PC-3 (cell line): ENCODE measurements at regions not wholly inside any gene's neighbourhood (a gene's known extent, or its start where the extent isn't known, plus 50 kb on each side); places are given as distances from the start of the nearest gene placed in this dataset.

Experiments used
- ATAC-seq: fragments of 200-7000 bp; cut with Tn5 transposase; 2 replicates; pipeline ENCODE4 v1.9.1; 2020; ENCODE audit warnings: mild to moderate bottlenecking, moderate library complexity
- BruUV-seq: library from RNA; stranded (reverse); fragments of 400-500 nt; replicated peaks from 2 replicates; lab custom pipeline; 2021; lab: Mats Ljungman, UMichigan
- CTCF ChIA-PET: fragments of 300-600 bp; sonication (Branson Sonifier 250); formaldehyde crosslinking; loops from one replicate; lab custom pipeline; 2022; ENCODE audit warnings: antibody characterized with exemption; lab: Charles Lee
- POLR2A ChIA-PET: fragments of 300-600 bp; sonication (Branson Sonifier 250); formaldehyde crosslinking; loops from one replicate; lab custom pipeline; 2022; ENCODE audit warnings: antibody characterized with exemption; ENCODE audit not compliant: unreplicated experiment; lab: Charles Lee
- DNase-seq: peaks from one replicate; pipeline ENCODE4 v3.0.0-alpha.2; 2015
- H2AFZ ChIP-seq: fragments of 300-600 bp; sonication (generic); 2 replicates; pipeline ENCODE4 v1.6.0; 2016; ENCODE audit warnings: antibody characterized with exemption, low read length
- H3F3A ChIP-seq: fragments of 300-600 bp; sonication (generic); one replicate; pipeline ENCODE4 v1.6.0; 2017; ENCODE audit warnings: antibody characterized with exemption, low read length, control low read depth, mild to moderate bottlenecking; ENCODE audit not compliant: unreplicated experiment
- H3K27ac ChIP-seq: fragments of 300-600 bp; sonication (generic); 2 replicates; pipeline ENCODE4 v1.5.1; 2016; ENCODE audit warnings: mild to moderate bottlenecking, low read length
- H3K27me3 ChIP-seq: fragments of 300-600 bp; sonication (generic); 2 replicates; pipeline ENCODE4 v1.6.1; 2016; ENCODE audit warnings: low read length, mixed read lengths
- H3K36me3 ChIP-seq: fragments of 300-600 bp; sonication (generic); 2 replicates; pipeline ENCODE4 v1.6.1; 2016; ENCODE audit warnings: low read depth, mixed run types, low read length, mixed read lengths
- H3K4me1 ChIP-seq: fragments of 300-600 bp; sonication (generic); 2 replicates; pipeline ENCODE4 v1.5.1; 2016; ENCODE audit warnings: low read length; ENCODE audit not compliant: insufficient read depth
- H3K4me2 ChIP-seq: fragments of 300-600 bp; sonication (generic); 2 replicates; pipeline ENCODE4 v1.6.0; 2016; ENCODE audit warnings: low read length
- H3K4me3 ChIP-seq: fragments of 300-600 bp; sonication (generic); 2 replicates; pipeline ENCODE4 v1.5.1; 2016; ENCODE audit warnings: mild to moderate bottlenecking, low read length, mixed read lengths
- H3K79me2 ChIP-seq: fragments of 300-600 bp; sonication (generic); 2 replicates; pipeline ENCODE4 v1.6.1; 2017; ENCODE audit warnings: low read length, mixed read lengths
- H3K9ac ChIP-seq: fragments of 300-600 bp; sonication (generic); 2 replicates; pipeline ENCODE4 v1.6.0; 2016; ENCODE audit warnings: mild to moderate bottlenecking, low read length
- H3K9me2 ChIP-seq: fragments of 300-600 bp; sonication (generic); replicated peaks from 2 replicates; pipeline ENCODE4 v1.6.1; 2016; ENCODE audit warnings: mixed run types, low read length, mixed read lengths
- H3K9me3 ChIP-seq: fragments of 300-600 bp; sonication (generic); 2 replicates; pipeline ENCODE4 v1.6.1; 2016; ENCODE audit warnings: low read length, mixed read lengths
- H4K20me1 ChIP-seq: fragments of 300-600 bp; sonication (generic); 2 replicates; pipeline ENCODE4 v1.6.1; 2016; ENCODE audit warnings: low read length, mixed read lengths
- EZH2 ChIP-seq: fragments of 300-600 bp; sonication (generic); IDR thresholded peaks from one replicate; pipeline ENCODE4 v1.6.1; 2017; ENCODE audit warnings: antibody characterized with exemption, mild to moderate bottlenecking, low read length; ENCODE audit not compliant: unreplicated experiment
- EZH2phosphoT487 ChIP-seq: fragments of 300-600 bp; sonication (generic); IDR thresholded peaks from 2 replicates; pipeline ENCODE4 v1.6.1; 2018; ENCODE audit warnings: mild to moderate bottlenecking, antibody characterized with exemption, low read length, borderline replicate concordance
- intact Hi-C: fragments of 100-400 bp; cut with micrococcal nuclease; formaldehyde crosslinking; loops from 2 replicates; pipeline ENCODE4 v1.9.0; 2023
- TF ChIP-seq, protein P1 (sequence below): fragments of 300-600 bp; sonication (generic); conservative IDR thresholded peaks from 2 replicates; pipeline ENCODE4 v1.5.1; 2017; ENCODE audit warnings: antibody characterized with exemption, low read depth, mild to moderate bottlenecking, low read length

- Histone ChIP-seq H3K79me2 (no peaks in the 10 kb centered on the region), H3F3A (no peaks in the 10 kb centered on the region), H2AFZ (no peak overlapping the region), H3K9ac (no peak overlapping the region), H3K4me3 (no peak overlapping the region), H3K36me3 (no peaks in the 10 kb centered on the region), H3K27ac (no peak overlapping the region), H3K27me3 (no peaks in the 10 kb centered on the region), H4K20me1 (no peaks in the 10 kb centered on the region), H3K9me3 (no peaks in the 10 kb centered on the region), H3K4me1 (no peaks in the 10 kb centered on the region), H3K9me2 (no peaks in the 10 kb centered on the region), H3K4me2 (no peak overlapping the region)
- DNase-seq, result no peak
- CTCF ChIA-PET, result no interaction called here
- no TSS peak for BruUV-seq
- intact Hi-C loops, result no loop called here
- POLR2A ChIA-PET, result no interaction called here
- no peak for ATAC-seq
- TF ChIP-seq EZH2 (no peak), EZH2phosphoT487 (no peak)
- TF ChIP-seq, protein P1, sequence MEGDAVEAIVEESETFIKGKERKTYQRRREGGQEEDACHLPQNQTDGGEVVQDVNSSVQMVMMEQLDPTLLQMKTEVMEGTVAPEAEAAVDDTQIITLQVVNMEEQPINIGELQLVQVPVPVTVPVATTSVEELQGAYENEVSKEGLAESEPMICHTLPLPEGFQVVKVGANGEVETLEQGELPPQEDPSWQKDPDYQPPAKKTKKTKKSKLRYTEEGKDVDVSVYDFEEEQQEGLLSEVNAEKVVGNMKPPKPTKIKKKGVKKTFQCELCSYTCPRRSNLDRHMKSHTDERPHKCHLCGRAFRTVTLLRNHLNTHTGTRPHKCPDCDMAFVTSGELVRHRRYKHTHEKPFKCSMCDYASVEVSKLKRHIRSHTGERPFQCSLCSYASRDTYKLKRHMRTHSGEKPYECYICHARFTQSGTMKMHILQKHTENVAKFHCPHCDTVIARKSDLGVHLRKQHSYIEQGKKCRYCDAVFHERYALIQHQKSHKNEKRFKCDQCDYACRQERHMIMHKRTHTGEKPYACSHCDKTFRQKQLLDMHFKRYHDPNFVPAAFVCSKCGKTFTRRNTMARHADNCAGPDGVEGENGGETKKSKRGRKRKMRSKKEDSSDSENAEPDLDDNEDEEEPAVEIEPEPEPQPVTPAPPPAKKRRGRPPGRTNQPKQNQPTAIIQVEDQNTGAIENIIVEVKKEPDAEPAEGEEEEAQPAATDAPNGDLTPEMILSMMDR, result no peak
These were observed 1614.3 kb downstream of the REEP3 start for GRCh38 chr10:65135508-65135907.

GRCh38 chr10:65142641-65143435 lies 1621.6 kb downstream of the REEP3 start:
- peak; percentile 97 for ATAC-seq

More at GRCh38 chr10:65142641-65143435, 1621.6 kb downstream of the REEP3 start:
- H3K9me3 ChIP-seq, result no peaks in the 10 kb centered on the region
- no peaks in the 10 kb centered on the region for H4K20me1 ChIP-seq
- peak overlapping the region; percentile 6; the same call in 1 of the 2 replicates for H2AFZ ChIP-seq
- POLR2A ChIA-PET, result interaction anchor here (0.7 kb wide), 1 partner anchor 77 kb away, joined by 6 read pairs; no protein-coding TSS in a partner anchor
- TF ChIP-seq EZH2 (no peak), EZH2phosphoT487 (no peak)
- TF ChIP-seq, protein P1, result no peak
- H3K9me2 ChIP-seq, result no peaks in the 10 kb centered on the region
- H3K4me2 ChIP-seq, result peak overlapping the region; percentile 38
- H3K36me3 ChIP-seq, result no peaks in the 10 kb centered on the region
- H3K9ac ChIP-seq, result 0 out of 2 replicates have a peak overlapping the region, but pooled peaks have one; percentile 3
- CTCF ChIA-PET, result interaction anchor here (0.5 kb wide), 1 partner anchor 419 kb away, joined by 3 read pairs; no protein-coding TSS in a partner anchor
- DNase-seq, result peak; percentile 91
- BruUV-seq, result no TSS peak
- no peaks in the 10 kb centered on the region for H3K27me3 ChIP-seq
- intact Hi-C loops, result loop anchor here (1.0 to 5.0 kb wide), 5 partner anchors 20 to 199 kb away; no protein-coding TSS in a partner anchor
- no peaks in the 10 kb centered on the region for H3K79me2 ChIP-seq
- H3F3A ChIP-seq, result no peaks in the 10 kb centered on the region
- peak overlapping the region; percentile 65 for H3K27ac ChIP-seq
- H3K4me1 ChIP-seq, result peaks cover 29% of the 10 kb centered on the region
- no peak overlapping the region; the same call in 1 of the 2 replicates for H3K4me3 ChIP-seq
